ENCODE measurements at regions not wholly inside any gene's neighbourhood (a gene's known extent, or its start where the extent isn't known, plus 50 kb on each side); places are given as distances from the start of the nearest gene placed in this dataset.

DNA sequence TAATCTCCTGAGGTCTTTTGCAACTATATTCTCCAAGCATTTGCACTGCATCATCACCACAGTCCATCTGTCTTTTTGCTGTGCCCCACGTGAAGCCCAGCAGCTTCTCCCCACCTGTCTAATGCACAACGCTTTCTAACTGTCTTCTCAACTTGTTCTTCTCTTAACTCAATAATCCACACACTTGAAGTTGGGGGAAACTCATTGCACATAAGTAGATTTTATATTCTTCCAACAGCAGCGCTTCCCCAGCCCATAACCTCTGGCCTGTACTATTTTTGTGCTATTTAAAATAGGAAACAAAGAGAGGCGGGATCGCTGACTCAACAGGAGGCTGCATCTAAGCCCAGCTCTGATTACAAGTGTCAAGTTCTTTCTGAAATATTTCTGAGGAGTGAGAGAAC, 226.7 kb downstream of the GXYLT1 start:
- TF ChIP-seq CTCF (IDR thresholded peaks at IDR 0.05; ENCODE audit: low read depth, low read length) (no peak), POLR2A (IDR thresholded peaks at IDR 0.05; ENCODE audit: extremely low read depth, insufficient read length) (no peak), MYC (IDR thresholded peaks at IDR 0.05; ENCODE audit: low read depth, low read length) (no peak), MAX (IDR thresholded peaks at IDR 0.05; ENCODE audit: low read depth, low read length) (no peak)

All from NB4 (cell line).